ENCODE measurements at regions not wholly inside any gene's neighbourhood (a gene's known extent, or its start where the extent isn't known, plus 50 kb on each side); places are given as distances from the start of the nearest gene placed in this dataset.
"Not testable (repeated sequence)": the region's sequence is repeated elsewhere in the genome, so short reads cannot be mapped to it uniquely, and the experiment has no call there.

DNA sequence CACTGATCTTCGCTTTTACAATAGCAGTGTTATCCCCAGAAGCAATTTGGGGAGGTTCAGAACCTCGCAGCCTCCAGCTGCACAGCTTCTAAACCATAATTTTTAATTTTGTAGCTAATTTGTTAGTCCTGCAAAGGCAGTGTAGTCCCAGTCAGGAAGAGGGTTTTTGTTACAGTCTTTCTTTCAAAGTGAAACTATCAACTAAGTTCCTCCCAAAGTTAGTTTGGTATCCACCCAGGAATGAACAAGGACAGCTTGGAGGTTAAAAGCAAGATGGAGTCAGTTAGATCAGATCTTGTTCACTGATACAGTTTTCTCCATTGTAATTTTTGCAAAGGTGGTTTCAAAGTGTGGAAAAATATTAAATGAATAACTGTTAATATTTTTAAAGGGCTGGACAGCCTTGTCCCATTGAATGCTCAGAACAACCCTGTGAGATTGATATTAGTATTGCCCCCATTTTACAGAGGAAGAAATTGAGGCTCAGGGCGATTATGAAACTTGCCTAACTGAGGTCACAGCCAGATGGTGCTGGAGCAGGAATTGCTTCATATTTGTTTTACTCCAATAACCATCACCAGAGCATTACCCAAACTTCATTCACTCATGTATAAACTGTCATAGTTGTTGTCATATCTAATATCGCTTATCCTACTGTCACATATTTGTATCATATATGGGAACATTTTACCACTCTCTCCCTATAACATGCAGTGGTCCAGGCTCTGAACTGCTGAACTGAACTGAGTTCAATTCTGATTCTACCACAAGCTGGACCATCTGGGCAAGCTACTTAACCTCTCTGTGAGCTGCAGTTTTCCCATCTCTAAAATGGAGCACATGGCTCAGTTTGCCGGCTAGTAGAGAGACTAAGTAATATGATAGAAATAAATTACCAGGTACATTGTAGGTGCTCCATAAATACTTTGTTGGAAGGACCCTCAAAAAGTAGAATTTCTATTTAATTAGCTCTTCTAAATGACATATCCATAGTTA, 213.8 kb downstream of the BCAS1 start:
- no TSS peak for BruUV-seq (replicated peaks)
- intact Hi-C loops (cut with micrococcal nuclease; ENCODE audit: unreplicated experiment) = no loop called here
- TF ChIP-seq, protein P1, sequence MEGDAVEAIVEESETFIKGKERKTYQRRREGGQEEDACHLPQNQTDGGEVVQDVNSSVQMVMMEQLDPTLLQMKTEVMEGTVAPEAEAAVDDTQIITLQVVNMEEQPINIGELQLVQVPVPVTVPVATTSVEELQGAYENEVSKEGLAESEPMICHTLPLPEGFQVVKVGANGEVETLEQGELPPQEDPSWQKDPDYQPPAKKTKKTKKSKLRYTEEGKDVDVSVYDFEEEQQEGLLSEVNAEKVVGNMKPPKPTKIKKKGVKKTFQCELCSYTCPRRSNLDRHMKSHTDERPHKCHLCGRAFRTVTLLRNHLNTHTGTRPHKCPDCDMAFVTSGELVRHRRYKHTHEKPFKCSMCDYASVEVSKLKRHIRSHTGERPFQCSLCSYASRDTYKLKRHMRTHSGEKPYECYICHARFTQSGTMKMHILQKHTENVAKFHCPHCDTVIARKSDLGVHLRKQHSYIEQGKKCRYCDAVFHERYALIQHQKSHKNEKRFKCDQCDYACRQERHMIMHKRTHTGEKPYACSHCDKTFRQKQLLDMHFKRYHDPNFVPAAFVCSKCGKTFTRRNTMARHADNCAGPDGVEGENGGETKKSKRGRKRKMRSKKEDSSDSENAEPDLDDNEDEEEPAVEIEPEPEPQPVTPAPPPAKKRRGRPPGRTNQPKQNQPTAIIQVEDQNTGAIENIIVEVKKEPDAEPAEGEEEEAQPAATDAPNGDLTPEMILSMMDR (IDR thresholded peaks at IDR 0.05; ENCODE audit: unreplicated experiment) = no peak
- Mint-ChIP-seq H3K27me3 (ENCODE audit: unreplicated experiment) (no peaks in the 10 kb centered on the region), H3K36me3 (ENCODE audit: insufficient read depth, unreplicated experiment) (no peaks in the 10 kb centered on the region), H3K4me3 (ENCODE audit: low read depth, unreplicated experiment) (no peak overlapping the region), H3K27ac (ENCODE audit: unreplicated experiment) (no peak overlapping the region), H3K9me3 (ENCODE audit: low read depth, unreplicated experiment) (no peaks in the 10 kb centered on the region), H3K4me1 (ENCODE audit: low read depth, unreplicated experiment) (peaks cover 9% of the 10 kb centered on the region)
- CTCF ChIA-PET = interaction anchor here (0.8 kb wide), 1 partner anchor 9 kb away, joined by 4 read pairs; no protein-coding TSS in a partner anchor
- no peak for DNase-seq

DNA sequence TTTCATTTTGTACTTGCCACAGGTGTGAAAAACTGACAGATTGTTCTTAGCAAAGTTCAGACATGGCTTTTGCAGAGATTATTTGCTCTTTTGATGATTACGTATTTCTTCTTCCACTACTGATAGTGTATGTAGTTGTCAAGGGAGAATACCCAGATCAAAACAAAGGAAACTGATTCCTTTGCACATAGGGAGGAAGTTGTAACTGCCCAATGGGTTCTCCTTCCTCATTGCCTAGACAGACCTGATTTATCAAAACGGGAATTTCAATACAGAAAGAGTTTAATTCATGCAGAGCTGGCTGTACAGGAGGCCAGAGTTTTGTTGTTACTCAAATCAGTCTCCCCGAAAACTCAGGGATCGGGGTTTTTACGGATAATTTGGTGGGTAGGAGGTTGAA, 214.7 kb downstream of the BCAS1 start:
- CTCF ChIA-PET = interaction anchor here (0.6 to 0.7 kb wide), 2 partner anchors 31 to 259 kb away, joined by 3 read pairs; no protein-coding TSS in a partner anchor
- intact Hi-C loops (cut with micrococcal nuclease; ENCODE audit: unreplicated experiment) = no loop called here
- BruUV-seq (replicated peaks) = no TSS peak
- Mint-ChIP-seq H3K27me3 (ENCODE audit: unreplicated experiment) (no peaks in the 10 kb centered on the region), H3K4me1 (ENCODE audit: low read depth, unreplicated experiment) (peaks cover 9% of the 10 kb centered on the region), H3K4me3 (ENCODE audit: low read depth, unreplicated experiment) (no peak overlapping the region), H3K27ac (ENCODE audit: unreplicated experiment) (no peak overlapping the region), H3K36me3 (ENCODE audit: insufficient read depth, unreplicated experiment) (no peaks in the 10 kb centered on the region), H3K9me3 (ENCODE audit: low read depth, unreplicated experiment) (no peaks in the 10 kb centered on the region)
- TF ChIP-seq, protein P1 (IDR thresholded peaks at IDR 0.05; ENCODE audit: unreplicated experiment) = no peak
- DNase-seq = no peak

DNA sequence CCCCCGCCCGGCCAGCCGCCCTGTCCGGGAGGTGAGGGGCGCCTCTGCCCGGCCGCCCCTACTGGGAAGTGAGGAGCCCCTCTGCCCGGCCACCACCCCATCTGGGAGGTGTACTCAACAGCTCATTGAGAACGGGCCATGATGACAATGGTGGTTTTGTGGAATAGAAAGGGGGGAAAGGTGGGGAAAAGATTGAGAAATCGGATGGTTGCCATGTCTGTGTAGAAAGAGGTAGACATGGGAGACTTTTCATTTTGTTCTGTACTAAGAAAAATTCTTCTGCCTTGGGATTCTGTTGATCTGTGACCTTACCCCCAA, 215.8 kb downstream of the BCAS1 start:
- H3K4me3 Mint-ChIP-seq (ENCODE audit: low read depth, unreplicated experiment); H3K36me3 Mint-ChIP-seq (ENCODE audit: insufficient read depth, unreplicated experiment); H3K27me3 Mint-ChIP-seq (ENCODE audit: unreplicated experiment); H3K4me1 Mint-ChIP-seq (ENCODE audit: low read depth, unreplicated experiment); BruUV-seq (replicated peaks); CTCF ChIA-PET; H3K9me3 Mint-ChIP-seq (ENCODE audit: low read depth, unreplicated experiment); DNase-seq; H3K27ac Mint-ChIP-seq (ENCODE audit: unreplicated experiment); intact Hi-C loops (cut with micrococcal nuclease; ENCODE audit: unreplicated experiment): not testable (repeated sequence)

DNA sequence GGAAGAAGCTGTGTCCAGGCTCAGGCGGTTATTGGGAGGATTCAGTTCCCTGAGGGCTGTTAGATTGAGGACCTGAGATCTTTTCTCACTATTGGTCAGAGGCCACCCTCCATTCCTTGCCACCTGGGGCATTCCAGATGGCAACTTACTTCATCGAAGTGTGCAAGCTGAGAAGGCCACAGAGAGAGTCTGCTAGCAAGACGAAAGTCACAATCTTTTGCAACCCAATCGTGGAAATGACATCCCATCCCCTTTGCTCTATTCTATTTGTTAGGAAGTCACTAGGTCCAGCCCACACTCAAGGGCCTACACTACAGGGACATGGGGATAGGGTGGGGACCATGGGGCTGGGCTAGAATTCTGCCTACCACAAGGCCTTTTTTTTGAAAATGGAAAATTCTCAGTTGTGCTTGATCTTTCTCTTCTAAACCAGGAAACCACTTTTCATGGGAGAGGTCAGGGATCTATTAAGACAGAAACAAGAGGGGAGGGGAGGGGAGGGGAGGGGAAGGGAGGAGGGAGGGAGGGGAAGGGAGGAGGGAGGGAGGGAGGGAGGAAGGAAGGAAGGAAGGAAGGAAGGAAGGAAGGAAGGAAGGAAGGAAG, 217.2 kb downstream of the BCAS1 start:
- CTCF ChIA-PET = interaction anchor here (1.0 kb wide), 1 partner anchor 13 kb away, joined by 3 read pairs; no protein-coding TSS in a partner anchor
- TF ChIP-seq, protein P1 (IDR thresholded peaks at IDR 0.05; ENCODE audit: unreplicated experiment) = no peak
- Mint-ChIP-seq H3K4me3 (ENCODE audit: low read depth, unreplicated experiment) (no peak overlapping the region), H3K27ac (ENCODE audit: unreplicated experiment) (no peak overlapping the region), H3K9me3 (ENCODE audit: low read depth, unreplicated experiment) (no peaks in the 10 kb centered on the region), H3K4me1 (ENCODE audit: low read depth, unreplicated experiment) (peaks cover 7% of the 10 kb centered on the region), H3K36me3 (ENCODE audit: insufficient read depth, unreplicated experiment) (no peaks in the 10 kb centered on the region), H3K27me3 (ENCODE audit: unreplicated experiment) (no peaks in the 10 kb centered on the region)
- BruUV-seq (replicated peaks) = no TSS peak
- intact Hi-C loops (cut with micrococcal nuclease; ENCODE audit: unreplicated experiment) = no loop called here
- no peak for DNase-seq

Data from Calu3 (cell line).